NCI-H1105 (cell line): ENCODE measurements at regions not wholly inside any gene's neighbourhood (a gene's known extent, or its start where the extent isn't known, plus 50 kb on each side); places are given as distances from the start of the nearest gene placed in this dataset.
"Not testable (repeated sequence)": the region's sequence is repeated elsewhere in the genome, so short reads cannot be mapped to it uniquely, and the experiment has no call there.

Experiments
- DNase-seq: peaks from one replicate; lab custom pipeline; 2025; lab: John Stamatoyannopoulos, UW

GRCh38 chr12:114855678-114856077, 171.7 kb upstream of the TBX3 start:
- DNase-seq, result no peak

DNA sequence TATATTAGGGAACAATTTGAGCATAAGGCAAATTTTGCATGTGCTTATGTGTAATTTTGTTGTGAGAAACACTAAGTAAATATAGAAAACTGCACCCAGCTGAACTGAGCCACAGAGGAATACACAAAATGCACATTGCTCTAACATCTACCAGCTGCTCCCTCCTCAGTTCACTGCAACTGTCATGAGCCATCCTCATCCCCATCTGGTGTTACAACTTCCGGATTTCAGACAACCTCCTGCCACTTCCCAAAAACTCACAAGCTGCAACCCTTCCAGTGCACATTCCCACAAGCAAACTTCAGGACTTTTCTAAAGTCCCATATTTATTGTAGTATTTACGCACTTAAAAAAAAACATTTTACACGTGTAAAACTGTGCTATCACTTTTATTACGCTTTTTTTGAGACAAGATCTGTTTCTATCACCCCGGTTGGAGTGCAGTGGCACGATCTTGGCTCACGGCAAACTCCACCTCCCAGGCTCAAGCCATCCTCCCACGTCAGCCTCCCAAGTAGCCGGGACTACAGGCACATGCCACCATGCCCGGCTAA, 169.1 kb upstream of the TBX3 start:
- no peak for DNase-seq

DNA sequence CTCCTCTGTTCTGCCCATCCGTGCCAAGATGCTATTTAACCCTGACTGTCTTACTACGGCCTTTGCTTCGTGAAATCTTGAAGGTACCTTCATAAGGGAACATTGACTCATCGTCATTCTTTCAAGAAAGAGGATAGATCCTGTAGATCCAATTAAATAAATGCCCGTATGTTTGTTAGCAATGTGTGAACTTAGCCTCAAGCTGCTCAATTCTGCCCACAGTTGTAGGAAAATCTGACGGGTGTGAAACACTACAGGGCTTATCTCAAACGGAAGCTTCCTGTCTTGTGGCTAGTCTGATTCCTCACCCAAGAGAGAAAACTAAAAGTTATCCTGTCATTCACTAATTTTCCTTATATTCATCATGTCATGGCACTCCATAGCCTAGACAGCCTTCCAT, 168.0 kb upstream of the TBX3 start:
- no peak for DNase-seq

GRCh38 chr12:114850661-114851275, 166.8 kb upstream of the TBX3 start:
- no peak for DNase-seq

GRCh38 chr12:114848666-114849065, 164.7 kb upstream of the TBX3 start:
- DNase-seq, result no peak

GRCh38 chr12:114847441-114848035, 163.6 kb upstream of the TBX3 start:
- DNase-seq, result no peak

DNA sequence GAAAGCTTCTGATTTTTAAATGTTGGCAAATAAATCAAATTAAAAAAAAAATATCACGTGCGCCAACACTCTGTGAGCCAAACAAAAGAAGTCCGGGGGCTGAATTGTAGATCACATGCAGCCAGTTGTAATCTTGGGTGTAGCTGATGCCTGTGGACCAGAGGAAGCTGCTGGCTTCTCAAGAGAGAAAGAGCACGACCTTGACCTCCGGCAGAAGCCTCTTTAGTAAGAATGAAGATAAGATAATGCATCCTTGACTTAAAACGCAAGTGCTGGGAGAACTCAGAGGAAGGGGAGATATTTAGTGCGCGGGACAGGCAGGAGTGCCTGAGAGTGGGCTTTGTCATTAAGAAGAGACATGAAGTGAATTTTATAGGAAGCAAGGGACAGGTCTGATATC, 162.8 kb upstream of the TBX3 start:
- DNase-seq, result no peak

- DNase-seq, result no peak
Measured at GRCh38 chr12:114841557-114842251, 157.7 kb upstream of the TBX3 start.

DNA sequence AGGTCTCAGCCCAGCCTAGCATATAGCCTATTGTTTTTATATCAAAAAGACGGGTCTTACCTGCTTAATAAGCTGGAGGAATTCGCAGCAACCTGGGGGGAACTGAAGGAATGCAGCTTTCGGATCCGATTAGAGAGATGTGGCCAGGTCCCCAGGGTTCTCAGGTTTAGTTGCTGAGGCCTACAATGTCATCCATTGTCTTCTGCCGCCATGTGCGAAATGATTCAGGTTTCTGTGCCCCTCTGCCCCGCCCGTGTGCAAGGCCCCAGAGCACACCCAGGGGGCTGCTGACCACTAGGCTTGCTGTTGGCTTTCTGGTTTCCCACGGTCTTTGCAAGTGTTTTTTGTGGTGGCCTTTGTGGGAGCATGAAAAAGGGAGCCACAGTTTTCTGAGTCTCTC, 154.5 kb upstream of the TBX3 start:
- DNase-seq, result no peak

GRCh38 chr12:114836609-114837008, 152.6 kb upstream of the TBX3 start:
- DNase-seq, result no peak

- no peak for DNase-seq
Measured at GRCh38 chr12:114835031-114835430, 151.1 kb upstream of the TBX3 start.

- no peak for DNase-seq
Measured at GRCh38 chr12:114834621-114835020, 150.6 kb upstream of the TBX3 start.

- no peak for DNase-seq
Measured at GRCh38 chr12:114829833-114830232, 145.9 kb upstream of the TBX3 start.

GRCh38 chr12:114829244-114829643, 145.3 kb upstream of the TBX3 start:
- not testable (repeated sequence) for DNase-seq

- DNase-seq, result no peak
Measured at GRCh38 chr12:114827461-114827860, 143.5 kb upstream of the TBX3 start.

- DNase-seq, result no peak
Measured at GRCh38 chr12:114826244-114826643, 142.3 kb upstream of the TBX3 start.

DNA sequence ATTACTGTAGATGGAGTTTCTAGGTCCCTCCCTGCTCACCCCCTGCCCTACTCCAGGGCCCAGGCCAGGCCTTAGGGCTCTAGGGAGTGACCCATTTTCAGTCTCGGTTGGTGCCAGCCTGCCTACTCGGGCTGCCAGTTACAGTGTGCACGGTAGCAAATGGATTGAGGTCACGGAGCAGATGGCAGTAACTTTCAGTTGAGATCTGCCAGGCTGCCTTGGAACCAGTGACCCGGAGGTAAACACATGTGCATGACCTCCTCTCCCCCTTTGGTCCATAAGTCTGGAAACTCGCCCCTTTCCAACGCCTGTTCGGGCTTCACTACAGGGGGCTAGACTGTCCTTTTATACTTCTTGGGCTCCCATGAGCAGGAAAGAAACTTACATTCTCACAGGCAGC, 139.7 kb upstream of the TBX3 start:
- no peak for DNase-seq

- DNase-seq, result no peak
Measured at GRCh38 chr12:114821570-114821969, 137.6 kb upstream of the TBX3 start.

- no peak for DNase-seq
Measured at GRCh38 chr12:114820796-114821195, 136.8 kb upstream of the TBX3 start.

DNA sequence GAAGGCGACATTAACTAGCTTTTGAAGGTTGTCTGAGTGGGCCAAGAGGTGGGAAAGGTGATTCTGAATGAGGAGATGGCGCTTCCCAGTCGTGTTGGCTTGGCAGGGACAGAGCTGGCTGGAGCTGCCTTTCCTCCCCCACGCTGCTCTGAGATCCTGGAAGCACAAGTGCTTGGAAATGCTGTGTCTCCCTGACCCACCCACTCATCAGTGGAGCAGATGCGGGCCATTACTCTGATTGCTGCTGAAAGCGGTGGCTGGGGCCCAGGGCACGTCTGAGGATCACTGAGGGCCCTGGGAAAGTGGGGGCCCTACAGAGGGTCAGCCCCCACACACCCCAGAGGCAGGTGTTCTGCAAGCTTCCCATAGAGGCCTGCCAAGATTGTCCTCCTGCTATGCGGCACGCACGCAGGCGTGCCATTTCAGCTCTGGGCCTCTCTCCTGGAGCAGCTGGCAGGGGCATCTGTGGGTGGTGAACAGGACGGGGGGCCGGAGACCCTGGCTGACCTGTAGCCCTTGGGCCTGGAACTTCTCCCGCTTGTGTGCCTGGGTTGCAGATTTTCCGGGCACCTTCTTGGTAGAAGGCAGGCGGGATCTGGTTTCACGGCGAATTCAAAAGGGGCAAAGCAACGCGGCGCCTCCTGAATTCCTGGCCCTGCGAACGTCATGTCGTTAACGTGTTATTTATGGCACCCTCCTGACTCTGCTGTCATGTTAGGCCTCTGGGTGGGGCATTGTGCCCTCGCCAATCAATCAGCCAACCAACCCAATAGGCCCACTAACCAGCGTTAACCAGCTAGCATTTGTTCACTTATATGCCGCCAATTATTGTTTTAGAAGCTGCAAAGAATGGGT, 133.8 kb upstream of the TBX3 start:
- DNase-seq, result peak; percentile 88

DNA sequence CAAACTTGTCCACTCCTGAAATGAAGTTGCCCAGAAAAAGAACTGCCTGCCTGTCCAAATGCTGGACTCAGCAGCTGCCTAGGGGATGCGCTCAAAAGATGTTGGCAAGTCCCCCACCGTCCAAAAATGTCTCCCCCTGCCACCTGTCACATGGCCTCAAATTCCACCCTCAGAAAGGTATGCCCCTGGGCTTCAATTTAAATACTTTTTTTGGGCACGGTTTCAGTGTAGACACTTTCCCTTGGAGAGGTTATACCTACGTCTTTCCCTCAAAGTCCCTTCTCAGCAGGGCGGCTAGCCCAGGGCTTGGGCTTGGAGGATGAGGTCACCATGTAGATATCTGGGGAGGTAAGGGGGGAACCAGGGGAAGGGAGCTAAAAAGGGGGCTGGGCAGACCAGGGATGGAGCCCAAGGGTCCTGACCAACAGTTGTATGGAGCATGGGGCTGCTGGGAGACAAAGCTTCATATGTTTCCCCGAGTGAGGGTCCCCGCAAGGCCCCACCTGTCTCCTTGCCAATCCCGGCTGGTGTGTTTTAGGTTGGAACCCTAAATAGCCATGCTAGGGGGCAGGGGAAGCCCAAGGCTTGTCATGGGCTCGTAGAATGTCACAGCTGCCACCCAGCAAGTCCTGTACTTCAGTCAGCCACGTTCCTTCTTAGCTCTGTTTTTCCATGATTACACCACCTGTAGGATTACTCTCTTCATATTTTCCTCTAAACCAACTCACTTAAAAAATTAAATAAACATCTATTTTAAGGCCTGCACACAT, 131.2 kb upstream of the TBX3 start:
- DNase-seq, result no peak
